ENCODE measurements at regions not wholly inside any gene's neighbourhood (a gene's known extent, or its start where the extent isn't known, plus 50 kb on each side); places are given as distances from the start of the nearest gene placed in this dataset.

DNA sequence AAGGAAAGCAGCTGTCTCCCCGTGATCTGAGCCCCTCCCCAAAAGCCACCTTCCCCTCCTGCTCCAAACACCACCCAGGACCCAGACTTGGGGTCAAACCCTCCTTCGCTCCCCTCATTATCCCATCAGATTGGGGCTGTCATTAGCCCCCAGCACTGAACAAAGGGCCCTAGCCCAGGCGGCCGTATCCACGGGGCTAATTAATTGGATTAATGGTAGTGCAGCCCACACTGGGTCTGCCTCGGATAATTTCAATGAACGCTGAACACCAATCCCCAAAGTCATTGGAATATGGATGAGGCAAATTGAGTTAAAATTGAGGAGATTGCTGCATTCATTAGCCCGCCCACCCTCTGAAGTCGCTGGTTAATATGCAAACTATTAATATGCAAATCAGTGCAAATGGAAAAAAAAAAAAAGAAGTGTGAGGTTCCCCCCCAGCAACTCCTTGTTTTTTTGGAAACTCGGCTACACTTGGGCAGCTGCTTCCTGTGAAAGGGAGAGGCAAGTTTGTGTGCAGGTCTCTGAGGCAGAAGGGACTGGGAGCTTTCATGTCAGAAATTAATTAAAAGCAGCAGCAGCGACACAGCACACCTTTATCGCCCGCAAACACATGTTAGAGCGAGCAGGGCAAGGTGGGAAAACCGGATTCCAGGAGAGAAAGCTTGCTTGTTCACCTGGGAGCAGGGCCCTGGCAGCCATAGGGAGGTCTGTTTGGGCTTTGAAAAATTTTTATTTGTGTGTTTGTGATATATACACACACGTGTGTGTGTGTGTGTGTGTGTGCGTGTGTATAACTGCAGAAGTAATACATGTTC lies 517.8 kb downstream of the MIAT start:
- DNase-seq (ENCODE audit: low read depth), result no peak

- no peak for DNase-seq (ENCODE audit: low read depth)
These were observed 518.6 kb downstream of the MIAT start for GRCh38 chr22:27175974-27176373.

DNA sequence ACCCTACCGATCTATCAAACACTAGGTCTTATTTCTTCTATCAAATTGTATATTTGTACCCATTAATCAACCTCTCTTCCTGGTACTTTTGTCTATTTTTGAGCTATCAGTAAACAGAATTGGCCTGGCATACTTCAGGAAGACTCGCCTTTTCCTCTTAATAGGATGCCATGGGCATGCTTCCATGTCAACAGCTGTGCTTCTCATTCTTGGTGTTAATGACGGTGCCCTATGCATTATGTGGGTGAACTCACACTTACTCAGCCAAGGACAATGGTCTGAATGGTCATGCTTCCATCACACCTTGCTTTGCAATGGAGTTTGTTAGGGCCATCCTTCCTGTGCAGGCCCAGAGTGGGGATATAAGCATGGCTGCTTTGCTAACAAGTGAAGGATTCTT lies 521.8 kb downstream of the MIAT start:
- DNase-seq (ENCODE audit: low read depth), result no peak

DNA sequence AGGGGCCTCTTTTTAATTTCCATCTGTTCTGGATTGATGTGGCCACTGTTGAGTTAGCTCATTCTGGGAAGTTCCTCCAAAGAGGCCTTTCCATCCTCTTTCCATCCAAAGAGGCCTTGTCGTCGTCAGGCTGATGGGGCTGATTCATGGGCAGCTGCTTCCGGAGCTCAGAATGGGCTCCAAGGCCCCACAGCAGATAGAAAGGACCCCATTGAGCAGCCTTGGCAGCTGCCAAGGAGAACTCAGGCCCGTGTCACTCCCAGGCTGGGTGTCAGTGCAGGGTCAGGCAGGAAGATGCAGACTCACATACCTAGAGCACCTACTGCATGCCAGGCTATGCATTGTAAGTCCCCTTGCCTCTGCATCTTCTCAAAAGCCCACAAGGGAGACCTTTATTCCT lies 524.1 kb downstream of the MIAT start:
- DNase-seq (ENCODE audit: low read depth), result no peak

DNA sequence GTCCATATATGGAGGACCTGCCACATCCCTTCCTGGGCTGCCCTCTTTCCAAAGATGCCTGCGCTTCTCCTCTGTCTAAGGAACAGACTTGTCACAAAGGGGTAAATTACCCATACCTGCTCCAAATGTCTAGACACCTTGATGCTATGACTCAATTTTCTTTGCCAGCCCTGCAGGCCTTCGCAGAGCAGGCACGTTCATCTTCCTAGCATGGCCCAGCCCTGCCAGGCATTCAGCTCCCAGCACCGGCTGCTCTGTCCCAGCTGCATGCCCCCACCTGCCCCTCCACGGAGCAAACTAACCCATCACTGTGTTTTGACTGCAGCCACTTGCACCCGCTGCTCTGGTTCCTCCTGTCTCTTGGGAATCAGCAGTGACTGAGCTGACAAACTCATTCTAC lies 526.1 kb downstream of the MIAT start:
- DNase-seq (ENCODE audit: low read depth), result no peak

DNA sequence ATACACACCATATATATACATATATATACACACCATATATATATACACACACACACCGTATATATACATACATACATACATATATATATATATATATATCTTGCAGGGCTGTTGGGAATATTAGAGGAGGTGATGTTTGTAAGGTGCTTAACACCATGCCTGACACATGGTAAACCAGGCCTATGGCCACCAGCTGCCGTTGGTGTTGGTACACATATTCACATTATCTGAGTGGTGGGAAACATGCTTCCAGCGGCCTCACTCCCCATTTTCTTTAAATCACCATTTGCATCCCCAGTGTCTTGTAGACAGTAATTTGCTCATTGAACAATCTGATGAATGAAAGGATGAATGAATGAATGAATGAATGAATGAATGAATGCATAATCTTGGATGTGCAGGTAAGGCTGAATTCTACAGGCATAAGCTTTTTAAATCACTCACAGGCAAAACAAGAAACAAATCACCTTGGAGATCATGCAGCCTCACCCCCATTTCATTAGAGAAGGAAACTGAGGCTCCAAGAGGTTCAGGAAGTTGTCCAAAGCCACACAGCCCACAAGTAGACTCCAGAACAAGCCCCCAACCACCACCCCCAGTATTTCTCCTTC lies 527.8 kb downstream of the MIAT start:
- no peak for DNase-seq (ENCODE audit: low read depth)

DNA sequence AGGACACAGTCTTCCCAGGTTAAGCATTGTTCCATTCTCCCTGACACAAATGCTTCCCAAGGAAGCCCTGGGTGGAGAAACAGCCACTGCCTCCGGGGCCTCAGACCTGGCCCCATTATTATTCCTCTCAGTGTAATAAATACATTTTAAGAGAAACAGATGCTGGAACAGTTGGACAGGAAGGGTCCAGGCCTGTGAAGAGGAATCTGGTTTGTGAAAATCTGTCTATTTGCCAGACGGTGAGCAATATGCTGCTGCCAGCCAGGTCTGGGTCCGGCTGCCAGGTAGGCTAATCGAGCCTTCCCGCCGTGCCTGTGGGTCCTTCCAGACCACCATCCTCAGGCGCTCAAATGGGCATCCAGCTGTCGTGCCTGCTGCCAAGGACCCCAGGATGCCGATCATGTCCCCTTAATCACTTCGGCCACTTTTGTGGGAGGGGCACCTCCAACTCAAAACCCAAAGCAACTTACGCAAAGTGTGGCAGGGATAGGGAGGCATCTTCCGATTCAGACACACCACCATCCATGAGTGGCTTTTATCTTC lies 528.4 kb downstream of the MIAT start:
- DNase-seq (ENCODE audit: low read depth), result no peak

GRCh38 chr22:27186643-27187042 lies 529.3 kb downstream of the MIAT start:
- DNase-seq (ENCODE audit: low read depth), result no peak

DNA sequence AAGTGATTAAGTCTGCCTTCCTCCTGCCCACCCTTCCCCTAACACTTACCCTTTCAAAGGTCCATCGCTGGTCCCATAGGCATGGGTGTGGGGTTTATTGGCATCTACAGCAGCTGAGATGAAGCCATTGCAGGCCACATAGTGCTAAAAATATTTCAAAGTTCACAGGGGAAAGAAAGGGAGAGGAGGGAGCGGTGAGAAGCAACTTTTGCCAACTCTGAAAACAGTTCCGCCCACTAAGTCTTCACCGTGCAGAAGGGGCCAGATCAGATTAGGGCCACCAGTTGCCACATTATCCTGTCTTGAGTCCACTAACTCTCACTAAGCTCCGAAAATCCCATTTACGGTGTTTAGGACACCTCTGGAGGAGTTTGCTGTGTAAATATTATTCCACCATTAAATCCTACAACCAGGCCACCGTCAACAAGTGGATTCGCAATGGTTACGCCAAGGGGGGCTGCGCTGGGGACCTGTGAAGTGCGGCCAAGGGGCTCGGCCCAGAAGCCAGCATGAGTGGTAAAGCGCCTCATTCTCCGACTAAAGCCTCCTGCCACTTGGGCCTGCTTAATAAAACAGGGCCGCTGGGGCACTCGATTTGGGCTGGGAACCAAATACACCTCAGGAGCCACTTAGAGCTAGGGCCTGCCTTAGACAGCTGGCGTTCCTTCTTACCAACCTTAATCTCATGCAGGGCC lies 534.9 kb downstream of the MIAT start:
- no peak for DNase-seq (ENCODE audit: low read depth)

DNA sequence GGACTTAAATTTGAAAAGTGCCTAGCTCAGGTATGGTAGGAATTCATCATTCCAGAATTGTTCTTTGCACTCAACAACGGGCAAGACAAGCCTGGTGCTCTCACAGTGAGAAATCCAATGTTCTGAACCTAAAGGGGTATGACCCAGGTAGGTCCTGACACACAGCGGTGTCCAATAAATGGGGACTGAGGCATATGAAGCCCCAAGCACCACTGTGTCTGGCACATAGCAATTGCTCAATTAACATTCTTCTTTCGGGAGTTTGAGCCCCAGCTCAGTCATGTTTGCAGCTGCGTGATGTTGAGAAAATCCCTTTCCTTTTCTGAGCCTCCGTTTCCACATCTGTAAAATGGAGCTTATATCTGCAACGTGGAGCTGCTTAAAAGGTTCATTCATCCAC lies 535.8 kb downstream of the MIAT start:
- DNase-seq (ENCODE audit: low read depth), result no peak

DNA sequence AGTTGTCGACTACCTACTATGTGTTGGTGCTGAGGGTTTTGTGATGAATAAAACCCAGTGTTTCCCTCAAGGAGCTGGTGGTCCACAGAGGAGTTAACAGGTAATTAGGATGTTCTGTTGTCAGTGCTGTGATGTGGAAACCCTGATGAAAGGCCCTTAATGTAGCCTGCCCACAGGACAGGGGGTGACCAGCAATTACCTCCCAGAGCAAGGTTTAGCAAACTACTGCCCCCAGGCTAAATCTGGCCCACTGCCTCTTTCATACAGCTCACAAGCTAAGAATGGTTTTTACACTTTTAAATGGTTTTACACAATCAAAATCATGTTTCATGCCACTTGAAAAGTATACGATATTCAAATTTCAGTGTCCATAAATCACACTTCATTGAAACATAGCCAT lies 536.2 kb downstream of the MIAT start:
- no peak for DNase-seq (ENCODE audit: low read depth)

- no peak for DNase-seq (ENCODE audit: low read depth)
These were observed 536.8 kb downstream of the MIAT start for GRCh38 chr22:27194096-27194748.

- no peak for DNase-seq (ENCODE audit: low read depth)
These were observed 537.7 kb downstream of the MIAT start for GRCh38 chr22:27195094-27195493.

GRCh38 chr22:27195494-27195893 lies 538.1 kb downstream of the MIAT start:
- no peak for DNase-seq (ENCODE audit: low read depth)

DNA sequence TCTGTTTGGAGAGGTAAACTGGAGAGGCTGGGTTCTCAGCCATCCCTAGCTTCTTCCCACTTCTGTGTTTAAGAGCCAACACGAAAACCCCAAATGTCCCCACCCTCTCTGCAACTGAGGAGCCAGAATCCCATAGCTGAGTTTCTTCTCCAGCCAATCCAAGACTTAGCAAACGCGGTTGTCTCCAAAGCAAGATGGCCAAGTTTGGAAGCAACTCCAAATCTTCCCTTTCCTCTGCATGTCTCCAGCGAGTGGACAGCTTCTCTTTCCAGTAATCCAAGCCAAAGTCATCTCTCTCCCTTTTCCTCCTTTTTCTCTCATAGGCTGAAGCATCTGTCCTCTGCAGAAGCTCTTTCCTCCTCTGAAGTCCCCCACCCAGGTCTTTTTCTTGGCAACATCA lies 539.2 kb downstream of the MIAT start:
- no peak for DNase-seq (ENCODE audit: low read depth)

DNA sequence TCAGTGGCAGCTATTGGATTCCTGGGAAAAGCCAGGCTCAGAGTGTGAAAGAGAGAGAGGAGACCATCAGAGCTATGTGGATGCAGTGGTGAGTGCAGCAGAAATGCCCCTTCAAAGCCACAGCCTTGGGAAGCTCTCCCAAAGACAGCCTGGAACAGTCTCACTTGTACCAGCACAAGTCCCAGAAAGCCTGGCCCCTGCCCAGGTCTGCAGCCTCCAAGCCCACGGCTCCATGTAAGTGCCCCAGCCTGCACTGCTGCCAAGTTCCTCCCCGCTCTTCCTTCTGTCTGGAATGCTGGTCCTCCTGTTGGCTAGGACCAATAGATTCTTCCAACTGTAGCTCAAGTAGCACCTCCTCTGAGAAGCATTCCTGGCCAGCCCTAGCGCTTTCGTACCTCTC lies 539.7 kb downstream of the MIAT start:
- DNase-seq (ENCODE audit: low read depth), result no peak

DNA sequence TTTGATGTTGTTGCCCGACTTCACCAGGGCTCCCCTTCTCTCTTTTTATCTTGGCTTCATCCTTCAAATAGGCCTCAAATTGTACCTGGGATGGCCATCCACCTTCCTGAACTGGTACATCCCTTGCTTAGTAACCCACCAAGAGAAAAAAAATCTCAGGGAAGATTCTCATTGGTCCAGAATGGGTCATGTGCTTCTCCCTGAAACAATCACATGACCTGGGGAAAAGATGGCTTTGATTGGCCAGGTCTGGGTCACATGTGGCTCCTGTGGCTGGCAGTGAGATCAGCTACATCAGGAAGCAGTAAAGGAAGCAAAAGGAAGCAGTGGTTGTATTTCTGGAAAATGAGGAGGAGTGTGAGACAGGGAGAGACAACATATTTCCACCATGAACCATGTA lies 540.2 kb downstream of the MIAT start:
- DNase-seq (ENCODE audit: low read depth), result no peak

- DNase-seq (ENCODE audit: low read depth), result no peak
These were observed 541.2 kb downstream of the MIAT start for GRCh38 chr22:27198518-27199035.

DNA sequence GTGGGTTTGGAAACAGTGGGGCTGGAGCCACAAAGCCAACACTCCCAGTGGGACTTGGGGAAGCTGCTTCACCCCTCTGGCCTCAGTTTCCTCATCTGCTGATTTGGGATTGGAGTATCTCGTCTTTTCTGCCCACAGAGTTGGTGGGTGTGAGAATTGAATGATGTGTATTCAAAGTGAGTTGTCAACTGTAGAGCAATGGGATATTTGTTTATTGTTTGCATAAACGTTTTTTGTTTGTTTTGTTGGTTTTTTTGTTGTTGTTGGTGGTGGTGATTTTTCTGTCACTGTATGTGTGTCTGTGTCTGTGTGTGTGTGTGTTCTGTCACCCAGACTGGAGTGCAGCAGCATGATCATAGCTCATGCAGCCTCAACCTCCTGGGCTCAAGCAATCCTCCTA lies 542.0 kb downstream of the MIAT start:
- no peak for DNase-seq (ENCODE audit: low read depth)

DNA sequence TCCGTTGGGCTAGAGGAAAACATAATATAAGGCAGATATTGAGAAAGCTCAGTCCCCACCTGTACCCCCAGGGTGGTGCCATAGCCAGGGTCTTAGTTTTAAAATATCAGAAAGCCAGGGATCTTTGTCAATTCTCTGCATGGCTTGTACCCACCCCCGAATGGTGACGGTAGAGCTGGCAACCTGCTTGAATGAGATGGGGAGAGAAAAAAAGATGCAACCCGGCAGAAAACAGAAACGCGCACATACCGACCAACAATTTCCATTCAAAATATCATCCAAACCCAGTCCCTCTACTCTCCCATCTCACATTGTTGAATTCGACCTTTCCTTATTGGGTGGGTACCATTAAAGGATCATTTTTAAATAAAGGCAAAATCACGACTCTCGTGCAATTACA lies 543.9 kb downstream of the MIAT start:
- no peak for DNase-seq (ENCODE audit: low read depth)

GRCh38 chr22:27201741-27202140 lies 544.4 kb downstream of the MIAT start:
- DNase-seq (ENCODE audit: low read depth), result no peak

DNA sequence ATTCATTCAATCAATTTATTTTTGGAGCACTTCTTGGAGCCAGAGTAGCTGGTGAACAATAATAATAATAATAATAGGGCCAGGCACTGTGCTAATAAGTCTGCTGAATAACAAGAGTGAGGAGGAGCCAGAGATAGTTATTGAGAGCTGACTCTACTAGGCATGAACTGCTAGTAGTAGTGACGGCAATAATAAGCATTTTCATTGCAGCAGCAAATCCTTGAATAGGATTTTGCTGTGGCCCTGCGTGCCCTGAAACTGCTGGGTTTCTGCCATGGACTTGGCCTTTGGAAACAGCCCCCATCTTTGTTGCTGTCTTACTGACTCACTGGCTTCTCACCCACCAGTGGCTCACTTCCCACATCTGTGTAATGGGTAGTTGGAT lies 545.9 kb downstream of the MIAT start:
- no peak for DNase-seq (ENCODE audit: low read depth)

Measured in EH (cell line).